CD8-positive, alpha-beta memory T cell (primary cell): ENCODE measurements at regions not wholly inside any gene's neighbourhood (a gene's known extent, or its start where the extent isn't known, plus 50 kb on each side); places are given as distances from the start of the nearest gene placed in this dataset.

Experiments
- CTCF ChIA-PET: fragments of 350-600 bp; sonication (Branson Sonifier 250); formaldehyde crosslinking; loops from one replicate; lab custom pipeline; 2021; ENCODE audit warnings: antibody characterized with exemption; lab: Charles Lee
- POLR2A ChIA-PET: fragments of 350-600 bp; sonication (Branson Sonifier 250); formaldehyde crosslinking; loops from one replicate; lab custom pipeline; 2021; ENCODE audit warnings: antibody characterized with exemption; lab: Charles Lee
- DNase-seq, 5 donors: peaks; one replicate each; pipeline versions ENCODE4 v3.0.0 to v3.0.0-alpha.2; 2020 to 2022; ENCODE audit warnings: mixed read lengths in 1 of 5
- H3K27ac ChIP-seq: one replicate; pipeline ENCODE4 v1.7.0; 2013; ENCODE audit warnings: low read depth, mild to moderate bottlenecking, low read length, moderate library complexity
- H3K27me3 ChIP-seq: 2 replicates; pipeline ENCODE4 v1.7.0; 2013; ENCODE audit warnings: low read length, mild to moderate bottlenecking; ENCODE audit not compliant: insufficient read depth, poor library complexity, severe bottlenecking
- H3K36me3 ChIP-seq: 2 replicates; pipeline ENCODE4 v1.7.0; 2013; ENCODE audit warnings: mild to moderate bottlenecking, low read length, moderate library complexity; ENCODE audit not compliant: insufficient read depth
- H3K4me1 ChIP-seq: 2 replicates; pipeline ENCODE4 v1.7.0; 2013; ENCODE audit warnings: mild to moderate bottlenecking, low read length, moderate library complexity; ENCODE audit not compliant: insufficient read depth
- H3K4me3 ChIP-seq: 2 replicates; pipeline ENCODE4 v1.7.0; 2013; ENCODE audit warnings: mild to moderate bottlenecking, low read length
- H3K9me3 ChIP-seq: 2 replicates; pipeline ENCODE4 v1.7.0; 2013; ENCODE audit warnings: mild to moderate bottlenecking, low read length
- H3K27ac Mint-ChIP-seq, 8 donors: one replicate each; pipeline ENCODE4 v1.8.0; 2020 to 2021; ENCODE audit warnings: mixed read lengths in 8 of 8, mild to moderate bottlenecking in 6 of 8, inconsistent platforms in 3 of 8, moderate library complexity in 3 of 8
- H3K27me3 Mint-ChIP-seq, 2 donors: one replicate each; pipeline ENCODE4 v1.8.0; 2020 to 2021; ENCODE audit warnings: mixed read lengths in 2 of 2, mild to moderate bottlenecking in 1 of 2, moderate library complexity in 1 of 2
- H3K36me3 Mint-ChIP-seq, 3 donors: one replicate each; pipeline ENCODE4 v1.8.0; 2020 to 2021; ENCODE audit warnings: mixed read lengths in 3 of 3, inconsistent platforms in 1 of 3, mild to moderate bottlenecking in 1 of 3
- H3K4me1 Mint-ChIP-seq, 3 donors: one replicate each; pipeline ENCODE4 v1.8.0; 2020 to 2021; ENCODE audit warnings: mixed read lengths in 3 of 3, inconsistent platforms in 1 of 3, mild to moderate bottlenecking in 1 of 3
- H3K4me3 Mint-ChIP-seq, 7 donors: one replicate each; pipeline ENCODE4 v1.8.0; 2020 to 2021; ENCODE audit warnings: mixed read lengths in 7 of 7, mild to moderate bottlenecking in 6 of 7, moderate library complexity in 4 of 7, inconsistent platforms in 2 of 7
- H3K9me3 Mint-ChIP-seq, 5 donors: one replicate each; pipeline ENCODE4 v1.8.0; 2020 to 2022; ENCODE audit warnings: mixed read lengths in 5 of 5, mild to moderate bottlenecking in 3 of 5, moderate library complexity in 2 of 5, inconsistent platforms in 1 of 5

DNA sequence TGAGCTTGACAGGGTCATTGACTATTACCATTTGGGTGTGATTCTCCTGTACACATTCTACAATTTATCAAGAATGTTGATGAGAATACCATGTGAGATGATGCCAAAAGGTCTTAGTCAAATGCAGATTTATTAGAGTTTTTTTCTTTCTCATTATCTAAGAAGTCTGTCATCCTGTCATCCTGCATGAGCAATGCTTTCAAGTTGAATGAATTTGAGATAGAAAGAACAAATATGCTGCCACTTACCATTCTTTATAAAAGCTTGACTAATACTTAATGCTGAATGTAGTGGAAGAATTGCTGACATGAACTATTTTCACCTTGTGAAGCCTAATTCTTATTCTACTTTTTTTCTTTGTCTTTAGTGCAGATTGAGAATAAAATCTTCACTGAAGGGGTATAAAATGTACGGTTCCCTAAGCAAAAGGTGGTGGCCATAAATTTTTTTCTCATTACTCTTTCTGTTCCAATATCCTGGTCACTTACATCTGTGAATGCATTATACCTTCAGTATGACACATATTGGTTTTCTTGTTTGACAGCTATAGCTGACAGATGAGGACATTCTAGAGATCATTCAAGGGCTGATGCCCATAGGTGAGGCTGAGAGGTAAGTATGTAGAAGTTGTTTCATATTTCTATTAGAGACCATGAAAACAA lies 1434.7 kb downstream of the SLITRK1 start:
- no peaks in the 10 kb centered on the region for H3K27me3 Mint-ChIP-seq
- no peak overlapping the region for H3K4me3 ChIP-seq
- H3K4me3 Mint-ChIP-seq: no peak overlapping the region
- H3K27ac ChIP-seq: no peak overlapping the region
- H3K4me1 ChIP-seq: no peaks in the 10 kb centered on the region
- H3K27me3 ChIP-seq: no peaks in the 10 kb centered on the region
- no peak for DNase-seq
- no peak overlapping the region for H3K27ac Mint-ChIP-seq
- H3K36me3 ChIP-seq: no peaks in the 10 kb centered on the region
- ChIA-PET POLR2A (no interaction called here), CTCF (no interaction called here)
- no peaks in the 10 kb centered on the region for H3K9me3 ChIP-seq
- H3K4me1 Mint-ChIP-seq: no peaks in the 10 kb centered on the region
- no peaks in the 10 kb centered on the region for H3K36me3 Mint-ChIP-seq
- H3K9me3 Mint-ChIP-seq: peaks cover 0 to 19% (median 2%) of the 10 kb centered on the region in 5 donors

DNA sequence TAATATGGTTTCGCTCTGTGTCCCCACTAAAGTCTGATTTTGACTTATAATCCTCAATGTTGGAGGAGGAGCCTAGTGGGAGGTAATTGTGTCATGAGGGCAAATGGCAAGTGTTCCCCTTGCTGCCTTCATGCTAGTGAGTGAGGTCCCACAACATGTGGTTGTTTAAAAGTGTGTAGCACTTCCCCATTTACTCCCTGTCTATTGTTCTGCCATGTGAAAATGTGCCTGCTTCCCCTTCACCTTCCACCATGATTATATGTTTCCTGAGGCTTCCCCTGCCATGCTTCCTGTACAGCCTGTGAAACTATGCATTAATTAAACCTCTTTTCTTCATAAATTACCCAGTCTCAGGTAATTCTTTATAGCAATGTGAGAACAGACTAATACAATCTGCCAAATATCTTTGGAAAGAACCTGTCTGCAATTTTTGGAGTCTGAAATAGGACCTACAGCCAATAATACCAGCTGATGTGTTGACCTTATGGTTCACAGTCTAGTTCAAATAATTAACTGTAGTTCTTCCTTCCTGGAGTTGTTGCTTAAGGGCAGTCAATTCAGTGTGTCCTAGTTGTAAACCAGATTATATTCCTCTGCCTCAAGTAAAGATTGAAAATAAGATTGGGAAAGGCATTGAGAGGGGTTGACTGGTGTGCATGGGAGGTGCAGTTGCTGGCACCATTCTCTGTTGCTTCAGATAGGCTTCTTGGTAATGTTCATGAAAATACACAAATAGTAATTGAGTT lies 1442.9 kb downstream of the SLITRK1 start:
- ChIA-PET POLR2A (no interaction called here), CTCF (no interaction called here)
- Histone ChIP-seq H3K9me3 (no peaks in the 10 kb centered on the region), H3K4me1 (no peaks in the 10 kb centered on the region), H3K27me3 (no peaks in the 10 kb centered on the region), H3K36me3 (no peaks in the 10 kb centered on the region), H3K4me3 (no peak overlapping the region), H3K27ac (no peak overlapping the region)
- H3K4me1 Mint-ChIP-seq: no peaks in the 10 kb centered on the region
- H3K27me3 Mint-ChIP-seq: no peaks in the 10 kb centered on the region
- peaks cover 2 to 21% (median 4%) of the 10 kb centered on the region in 5 donors for H3K9me3 Mint-ChIP-seq
- H3K36me3 Mint-ChIP-seq: no peaks in the 10 kb centered on the region
- DNase-seq: no peak
- no peak overlapping the region for H3K4me3 Mint-ChIP-seq
- no peak overlapping the region for H3K27ac Mint-ChIP-seq

DNA sequence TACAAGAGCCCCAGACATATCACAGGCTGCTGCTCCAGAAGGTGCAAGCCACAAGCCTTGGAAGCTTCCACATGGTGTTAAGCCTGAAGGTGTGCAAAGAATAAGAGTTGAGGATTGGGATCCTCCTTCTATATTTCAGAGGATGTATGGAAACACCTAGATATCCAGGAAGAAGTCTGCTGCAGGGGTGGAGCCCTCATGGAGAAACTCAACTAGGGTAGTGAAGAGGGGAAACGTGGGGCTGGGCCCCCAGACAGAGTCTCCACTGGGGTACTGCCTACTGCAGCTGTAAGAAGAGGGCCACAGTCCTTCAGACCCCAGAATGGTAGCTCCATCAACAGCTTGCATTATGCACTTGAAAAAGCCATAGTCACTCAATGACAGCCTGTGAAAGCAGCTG lies 1444.0 kb downstream of the SLITRK1 start:
- Mint-ChIP-seq H3K27me3 (no peaks in the 10 kb centered on the region), H3K27ac (no peak overlapping the region), H3K4me3 (no peak overlapping the region), H3K4me1 (no peaks in the 10 kb centered on the region), H3K36me3 (no peaks in the 10 kb centered on the region), H3K9me3 (peaks cover 2 to 26% (median 4%) of the 10 kb centered on the region in 5 donors)
- no peaks in the 10 kb centered on the region for H3K9me3 ChIP-seq
- H3K4me3 ChIP-seq: no peak overlapping the region
- H3K36me3 ChIP-seq: no peaks in the 10 kb centered on the region
- no peak overlapping the region for H3K27ac ChIP-seq
- POLR2A ChIA-PET: no interaction called here
- H3K4me1 ChIP-seq: no peaks in the 10 kb centered on the region
- CTCF ChIA-PET: no interaction called here
- H3K27me3 ChIP-seq: no peaks in the 10 kb centered on the region
- no peak for DNase-seq

DNA sequence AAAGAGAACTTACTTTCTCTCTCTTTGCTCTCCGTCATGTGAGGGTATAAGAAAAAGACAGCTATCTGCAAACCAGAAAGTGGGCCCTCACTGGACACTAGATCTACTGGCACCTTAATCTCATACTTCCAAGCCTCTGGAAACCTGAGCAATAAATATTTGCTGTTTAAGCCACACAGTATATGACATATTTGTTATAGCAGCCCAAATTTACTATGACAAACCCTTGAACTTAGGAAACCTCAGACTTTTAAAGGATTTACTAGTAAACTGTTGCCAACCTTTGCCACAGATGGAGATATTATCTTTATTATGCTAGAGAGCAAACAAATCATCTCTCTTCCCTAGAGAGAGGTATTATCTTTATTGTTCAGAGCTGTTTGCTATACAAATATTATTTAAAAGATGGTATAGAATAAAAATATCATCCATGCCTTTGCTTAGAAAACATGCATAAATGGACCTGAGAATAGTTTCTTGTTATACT lies 1446.1 kb downstream of the SLITRK1 start:
- H3K4me1 Mint-ChIP-seq: no peaks in the 10 kb centered on the region
- H3K27me3 Mint-ChIP-seq: no peaks in the 10 kb centered on the region
- H3K36me3 Mint-ChIP-seq: no peaks in the 10 kb centered on the region
- Histone ChIP-seq H3K27me3 (no peaks in the 10 kb centered on the region), H3K9me3 (no peaks in the 10 kb centered on the region), H3K4me1 (no peaks in the 10 kb centered on the region), H3K27ac (no peak overlapping the region), H3K4me3 (no peak overlapping the region), H3K36me3 (no peaks in the 10 kb centered on the region)
- H3K27ac Mint-ChIP-seq: no peak overlapping the region
- H3K4me3 Mint-ChIP-seq: no peak overlapping the region
- ChIA-PET CTCF (no interaction called here), POLR2A (no interaction called here)
- peaks cover 2 to 23% (median 4%) of the 10 kb centered on the region in 5 donors for H3K9me3 Mint-ChIP-seq
- no peak for DNase-seq

DNA sequence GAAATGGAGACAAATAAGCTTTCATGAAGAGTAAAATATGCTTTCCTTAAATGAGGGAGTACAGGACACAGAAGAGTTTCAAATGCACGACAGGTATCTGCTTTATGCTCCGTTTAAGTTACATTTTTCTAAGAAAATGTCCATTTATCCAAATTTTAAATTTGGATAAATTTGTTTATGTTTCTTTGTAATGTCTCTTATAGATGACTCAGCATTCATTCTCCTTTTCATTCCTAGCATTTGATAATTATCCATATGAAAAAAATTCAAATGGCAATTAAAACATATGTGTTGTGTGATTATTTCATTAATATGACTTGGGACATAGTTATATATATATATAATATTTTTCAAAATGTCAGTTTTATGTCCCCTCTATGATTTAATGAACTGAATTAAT lies 1449.3 kb downstream of the SLITRK1 start:
- Histone ChIP-seq H3K36me3 (no peaks in the 10 kb centered on the region), H3K27ac (no peak overlapping the region), H3K9me3 (no peaks in the 10 kb centered on the region), H3K27me3 (no peaks in the 10 kb centered on the region), H3K4me3 (no peak overlapping the region), H3K4me1 (no peaks in the 10 kb centered on the region)
- POLR2A ChIA-PET: no interaction called here
- H3K4me3 Mint-ChIP-seq: no peak overlapping the region
- no peaks in the 10 kb centered on the region for H3K27me3 Mint-ChIP-seq
- no peaks in the 10 kb centered on the region for H3K36me3 Mint-ChIP-seq
- no peak overlapping the region for H3K27ac Mint-ChIP-seq
- H3K4me1 Mint-ChIP-seq: no peaks in the 10 kb centered on the region
- CTCF ChIA-PET: no interaction called here
- no peak for DNase-seq
- peaks cover 1 to 14% (median 5%) of the 10 kb centered on the region in 5 donors for H3K9me3 Mint-ChIP-seq

DNA sequence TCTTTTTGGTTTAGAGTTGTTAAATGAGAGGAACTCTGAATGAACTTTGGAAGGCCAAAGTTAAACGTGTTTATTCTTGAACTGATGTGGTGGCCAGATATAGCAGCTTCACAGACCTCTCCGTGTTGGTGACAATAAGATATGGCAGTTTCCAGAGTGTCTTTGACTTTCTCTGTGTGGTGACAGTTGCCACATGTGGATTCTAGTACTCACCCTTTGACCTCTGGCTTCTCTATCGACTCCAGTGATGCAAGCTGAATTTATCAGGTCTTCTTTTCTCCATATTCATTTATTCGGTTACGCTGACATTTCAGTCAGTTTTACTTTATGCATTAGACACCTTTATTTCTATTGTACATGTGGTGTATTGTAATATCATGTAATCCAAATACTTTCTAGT lies 1469.5 kb downstream of the SLITRK1 start:
- Mint-ChIP-seq H3K4me1 (no peaks in the 10 kb centered on the region), H3K27me3 (no peaks in the 10 kb centered on the region), H3K4me3 (no peak overlapping the region), H3K27ac (no peak overlapping the region), H3K36me3 (no peaks in the 10 kb centered on the region), H3K9me3 (peaks cover 0 to 17% (median 2%) of the 10 kb centered on the region in 5 donors)
- H3K4me3 ChIP-seq: no peak overlapping the region
- H3K27me3 ChIP-seq: no peaks in the 10 kb centered on the region
- H3K4me1 ChIP-seq: no peaks in the 10 kb centered on the region
- H3K9me3 ChIP-seq: no peaks in the 10 kb centered on the region
- ChIA-PET CTCF (no interaction called here), POLR2A (no interaction called here)
- H3K36me3 ChIP-seq: no peaks in the 10 kb centered on the region
- no peak overlapping the region for H3K27ac ChIP-seq
- no peak for DNase-seq

DNA sequence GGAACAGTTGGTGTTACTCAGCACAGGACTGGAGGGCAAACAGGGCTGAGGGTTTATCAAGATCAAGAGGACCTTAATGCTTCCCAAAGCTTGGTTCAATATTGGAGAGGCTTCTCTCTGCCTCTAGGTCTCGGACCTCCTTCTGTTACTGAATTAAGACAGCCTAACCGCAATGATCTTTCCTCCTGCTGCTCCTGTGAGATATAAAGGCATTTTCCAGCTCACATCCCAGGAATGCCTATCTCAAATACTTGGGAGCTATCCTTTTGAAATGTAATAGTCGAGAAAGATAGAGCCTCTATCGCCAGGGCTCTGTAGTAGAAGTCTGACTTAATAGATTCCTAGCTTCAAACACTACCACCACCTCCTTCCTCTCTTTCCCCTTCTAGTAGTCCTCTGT lies 1475.0 kb downstream of the SLITRK1 start:
- Histone ChIP-seq H3K4me1 (no peaks in the 10 kb centered on the region), H3K36me3 (no peaks in the 10 kb centered on the region), H3K4me3 (no peak overlapping the region), H3K9me3 (no peaks in the 10 kb centered on the region), H3K27me3 (no peaks in the 10 kb centered on the region), H3K27ac (no peak overlapping the region)
- H3K4me1 Mint-ChIP-seq: no peaks in the 10 kb centered on the region
- no peak overlapping the region for H3K4me3 Mint-ChIP-seq
- H3K27me3 Mint-ChIP-seq: no peaks in the 10 kb centered on the region
- H3K9me3 Mint-ChIP-seq: peaks cover 3 to 26% (median 16%) of the 10 kb centered on the region in 5 donors
- CTCF ChIA-PET: no interaction called here
- no peak for DNase-seq
- no peak overlapping the region for H3K27ac Mint-ChIP-seq
- H3K36me3 Mint-ChIP-seq: no peaks in the 10 kb centered on the region
- POLR2A ChIA-PET: no interaction called here

DNA sequence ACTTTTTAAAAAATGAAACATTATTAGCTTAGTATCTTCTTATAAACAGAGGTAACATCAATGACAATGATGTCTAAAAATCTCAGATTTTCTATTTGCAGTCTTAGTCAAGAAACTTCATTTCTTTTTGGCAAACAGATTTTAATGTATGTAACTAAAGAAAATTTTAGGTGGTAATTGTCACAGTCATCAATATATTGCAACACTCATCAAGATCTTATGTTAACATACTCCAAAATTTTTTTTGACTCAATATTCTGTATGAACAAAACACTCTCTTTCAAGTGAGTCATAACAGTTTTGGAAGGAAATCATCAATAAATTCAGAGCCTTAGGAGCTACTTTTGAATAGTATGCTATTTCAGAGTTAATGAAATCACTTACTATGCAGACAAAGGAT lies 1507.6 kb downstream of the SLITRK1 start:
- no peak for DNase-seq
- no peaks in the 10 kb centered on the region for H3K36me3 ChIP-seq
- Mint-ChIP-seq H3K36me3 (no peaks in the 10 kb centered on the region), H3K27ac (no peak overlapping the region), H3K4me1 (no peaks in the 10 kb centered on the region), H3K4me3 (no peak overlapping the region), H3K9me3 (peaks cover 0 to 19% (median 7%) of the 10 kb centered on the region in 5 donors), H3K27me3 (no peaks in the 10 kb centered on the region)
- no peak overlapping the region for H3K27ac ChIP-seq
- POLR2A ChIA-PET: no interaction called here
- H3K4me3 ChIP-seq: no peak overlapping the region
- H3K27me3 ChIP-seq: no peaks in the 10 kb centered on the region
- no peaks in the 10 kb centered on the region for H3K9me3 ChIP-seq
- CTCF ChIA-PET: no interaction called here
- no peaks in the 10 kb centered on the region for H3K4me1 ChIP-seq
